ENCODE measurements at regions not wholly inside any gene's neighbourhood (a gene's known extent, or its start where the extent isn't known, plus 50 kb on each side); places are given as distances from the start of the nearest gene placed in this dataset.

DNA sequence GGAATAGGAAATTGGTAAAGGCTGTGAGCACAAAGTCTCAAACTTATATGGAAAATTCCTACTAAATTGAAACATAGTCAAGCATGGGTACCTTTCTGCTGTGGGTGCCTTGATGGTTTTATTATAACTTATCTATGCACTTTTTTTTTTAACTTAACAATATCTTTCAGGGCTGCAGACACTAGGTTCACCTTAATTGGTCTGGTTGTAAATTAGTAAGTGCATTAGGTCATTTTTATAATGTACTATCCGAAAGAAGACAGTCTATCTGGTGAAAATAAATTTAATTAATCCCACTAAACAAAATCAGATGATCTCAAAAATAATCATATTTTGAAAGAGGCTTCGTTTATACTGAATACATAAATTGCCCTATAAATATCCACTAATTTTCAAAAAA is 446.8 kb upstream of the DCN start:
- no peak for TF ChIP-seq EZH2phosphoT487 (IDR thresholded peaks at IDR 0.05; ENCODE audit: low read depth, severe bottlenecking, unreplicated experiment)
- TF ChIP-seq, protein P1, sequence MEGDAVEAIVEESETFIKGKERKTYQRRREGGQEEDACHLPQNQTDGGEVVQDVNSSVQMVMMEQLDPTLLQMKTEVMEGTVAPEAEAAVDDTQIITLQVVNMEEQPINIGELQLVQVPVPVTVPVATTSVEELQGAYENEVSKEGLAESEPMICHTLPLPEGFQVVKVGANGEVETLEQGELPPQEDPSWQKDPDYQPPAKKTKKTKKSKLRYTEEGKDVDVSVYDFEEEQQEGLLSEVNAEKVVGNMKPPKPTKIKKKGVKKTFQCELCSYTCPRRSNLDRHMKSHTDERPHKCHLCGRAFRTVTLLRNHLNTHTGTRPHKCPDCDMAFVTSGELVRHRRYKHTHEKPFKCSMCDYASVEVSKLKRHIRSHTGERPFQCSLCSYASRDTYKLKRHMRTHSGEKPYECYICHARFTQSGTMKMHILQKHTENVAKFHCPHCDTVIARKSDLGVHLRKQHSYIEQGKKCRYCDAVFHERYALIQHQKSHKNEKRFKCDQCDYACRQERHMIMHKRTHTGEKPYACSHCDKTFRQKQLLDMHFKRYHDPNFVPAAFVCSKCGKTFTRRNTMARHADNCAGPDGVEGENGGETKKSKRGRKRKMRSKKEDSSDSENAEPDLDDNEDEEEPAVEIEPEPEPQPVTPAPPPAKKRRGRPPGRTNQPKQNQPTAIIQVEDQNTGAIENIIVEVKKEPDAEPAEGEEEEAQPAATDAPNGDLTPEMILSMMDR (IDR thresholded peaks at IDR 0.05; ENCODE audit: poor library complexity), result no peak

Measured in hepatocyte (in vitro differentiated cells).